CD8-positive, alpha-beta memory T cell (primary cell): ENCODE measurements at regions not wholly inside any gene's neighbourhood (a gene's known extent, or its start where the extent isn't known, plus 50 kb on each side); places are given as distances from the start of the nearest gene placed in this dataset.
A peak's percentile ranks its signal among the peaks of the same experiment; 100 is the strongest.

Source experiments
- CTCF ChIA-PET: fragments of 350-600 bp; sonication (Branson Sonifier 250); formaldehyde crosslinking; loops from one replicate; lab custom pipeline; 2021; ENCODE audit warnings: antibody characterized with exemption; lab: Charles Lee
- POLR2A ChIA-PET: fragments of 350-600 bp; sonication (Branson Sonifier 250); formaldehyde crosslinking; loops from one replicate; lab custom pipeline; 2021; ENCODE audit warnings: antibody characterized with exemption; lab: Charles Lee
- DNase-seq, 5 donors: peaks; one replicate each; pipeline versions ENCODE4 v3.0.0 to v3.0.0-alpha.2; 2020 to 2022; ENCODE audit warnings: mixed read lengths in 1 of 5
- H3K27ac ChIP-seq: one replicate; pipeline ENCODE4 v1.7.0; 2013; ENCODE audit warnings: low read depth, mild to moderate bottlenecking, low read length, moderate library complexity
- H3K27me3 ChIP-seq: 2 replicates; pipeline ENCODE4 v1.7.0; 2013; ENCODE audit warnings: low read length, mild to moderate bottlenecking; ENCODE audit not compliant: insufficient read depth, poor library complexity, severe bottlenecking
- H3K36me3 ChIP-seq: 2 replicates; pipeline ENCODE4 v1.7.0; 2013; ENCODE audit warnings: mild to moderate bottlenecking, low read length, moderate library complexity; ENCODE audit not compliant: insufficient read depth
- H3K4me1 ChIP-seq: 2 replicates; pipeline ENCODE4 v1.7.0; 2013; ENCODE audit warnings: mild to moderate bottlenecking, low read length, moderate library complexity; ENCODE audit not compliant: insufficient read depth
- H3K4me3 ChIP-seq: 2 replicates; pipeline ENCODE4 v1.7.0; 2013; ENCODE audit warnings: mild to moderate bottlenecking, low read length
- H3K9me3 ChIP-seq: 2 replicates; pipeline ENCODE4 v1.7.0; 2013; ENCODE audit warnings: mild to moderate bottlenecking, low read length
- H3K27ac Mint-ChIP-seq, 8 donors: one replicate each; pipeline ENCODE4 v1.8.0; 2020 to 2021; ENCODE audit warnings: mixed read lengths in 8 of 8, mild to moderate bottlenecking in 6 of 8, inconsistent platforms in 3 of 8, moderate library complexity in 3 of 8
- H3K27me3 Mint-ChIP-seq, 2 donors: one replicate each; pipeline ENCODE4 v1.8.0; 2020 to 2021; ENCODE audit warnings: mixed read lengths in 2 of 2, mild to moderate bottlenecking in 1 of 2, moderate library complexity in 1 of 2
- H3K36me3 Mint-ChIP-seq, 3 donors: one replicate each; pipeline ENCODE4 v1.8.0; 2020 to 2021; ENCODE audit warnings: mixed read lengths in 3 of 3, inconsistent platforms in 1 of 3, mild to moderate bottlenecking in 1 of 3
- H3K4me1 Mint-ChIP-seq, 3 donors: one replicate each; pipeline ENCODE4 v1.8.0; 2020 to 2021; ENCODE audit warnings: mixed read lengths in 3 of 3, inconsistent platforms in 1 of 3, mild to moderate bottlenecking in 1 of 3
- H3K4me3 Mint-ChIP-seq, 7 donors: one replicate each; pipeline ENCODE4 v1.8.0; 2020 to 2021; ENCODE audit warnings: mixed read lengths in 7 of 7, mild to moderate bottlenecking in 6 of 7, moderate library complexity in 4 of 7, inconsistent platforms in 2 of 7
- H3K9me3 Mint-ChIP-seq, 5 donors: one replicate each; pipeline ENCODE4 v1.8.0; 2020 to 2022; ENCODE audit warnings: mixed read lengths in 5 of 5, mild to moderate bottlenecking in 3 of 5, moderate library complexity in 2 of 5, inconsistent platforms in 1 of 5

GRCh38 chr13:80486402-80486801, 145.5 kb upstream of the SPRY2 start:
- Histone ChIP-seq H3K36me3 (no peaks in the 10 kb centered on the region), H3K9me3 (no peaks in the 10 kb centered on the region), H3K4me1 (no peaks in the 10 kb centered on the region), H3K27me3 (no peaks in the 10 kb centered on the region), H3K4me3 (no peak overlapping the region), H3K27ac (no peak overlapping the region)
- H3K9me3 Mint-ChIP-seq = peaks cover 0 to 3% (median 2%) of the 10 kb centered on the region in 5 donors
- H3K4me1 Mint-ChIP-seq = peaks cover 0 to 3% (median 3%) of the 10 kb centered on the region in 3 donors
- H3K27me3 Mint-ChIP-seq = no peaks in the 10 kb centered on the region
- H3K36me3 Mint-ChIP-seq = no peaks in the 10 kb centered on the region
- H3K27ac Mint-ChIP-seq = no peak overlapping the region
- no peak overlapping the region for H3K4me3 Mint-ChIP-seq
- CTCF ChIA-PET = no interaction called here
- no peak for DNase-seq
- POLR2A ChIA-PET = no interaction called here

DNA sequence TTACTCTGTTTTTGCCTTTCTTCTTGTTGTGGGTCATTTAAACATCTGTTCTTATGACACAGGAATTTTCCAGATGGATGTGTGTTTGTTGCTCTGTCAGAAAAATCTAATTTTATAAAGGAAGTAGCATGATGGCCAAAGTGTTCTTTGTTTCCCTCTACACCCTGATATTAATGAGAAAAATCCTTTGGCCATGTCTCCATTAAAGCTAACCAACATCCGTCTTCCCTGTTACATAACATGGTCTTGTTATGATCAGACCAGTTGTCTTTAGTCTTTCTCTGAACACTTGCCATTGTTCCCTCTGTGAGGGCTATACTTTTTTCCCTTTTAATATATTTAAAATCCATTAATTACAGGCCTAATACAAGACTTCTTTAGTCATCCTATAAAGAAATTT, 142.2 kb upstream of the SPRY2 start:
- Mint-ChIP-seq H3K36me3 (no peaks in the 10 kb centered on the region), H3K27ac (no peak overlapping the region), H3K9me3 (peaks cover 0 to 3% (median 0%) of the 10 kb centered on the region in 5 donors), H3K4me1 (peaks cover 6 to 10% (median 9%) of the 10 kb centered on the region in 3 donors), H3K4me3 (no peak overlapping the region), H3K27me3 (no peaks in the 10 kb centered on the region)
- no peaks in the 10 kb centered on the region for H3K4me1 ChIP-seq
- no peaks in the 10 kb centered on the region for H3K9me3 ChIP-seq
- ChIA-PET POLR2A (no interaction called here), CTCF (no interaction called here)
- H3K4me3 ChIP-seq = no peak overlapping the region
- no peaks in the 10 kb centered on the region for H3K27me3 ChIP-seq
- no peak overlapping the region for H3K27ac ChIP-seq
- no peaks in the 10 kb centered on the region for H3K36me3 ChIP-seq
- DNase-seq = no peak

- Mint-ChIP-seq H3K27me3 (no peaks in the 10 kb centered on the region), H3K36me3 (no peaks in the 10 kb centered on the region), H3K4me1 (peaks cover 22 to 25% (median 25%) of the 10 kb centered on the region in 3 donors), H3K27ac (no peak overlapping the region), H3K4me3 (no peak overlapping the region), H3K9me3 (peaks cover 0 to 2% (median 0%) of the 10 kb centered on the region in 5 donors)
- POLR2A ChIA-PET = no interaction called here
- CTCF ChIA-PET = no interaction called here
- Histone ChIP-seq H3K27me3 (no peaks in the 10 kb centered on the region), H3K36me3 (no peaks in the 10 kb centered on the region), H3K4me1 (no peaks in the 10 kb centered on the region), H3K27ac (no peak overlapping the region), H3K4me3 (no peak overlapping the region), H3K9me3 (no peaks in the 10 kb centered on the region)
- no peak for DNase-seq
Observed at GRCh38 chr13:80481588-80481987, 140.7 kb upstream of the SPRY2 start.

DNA sequence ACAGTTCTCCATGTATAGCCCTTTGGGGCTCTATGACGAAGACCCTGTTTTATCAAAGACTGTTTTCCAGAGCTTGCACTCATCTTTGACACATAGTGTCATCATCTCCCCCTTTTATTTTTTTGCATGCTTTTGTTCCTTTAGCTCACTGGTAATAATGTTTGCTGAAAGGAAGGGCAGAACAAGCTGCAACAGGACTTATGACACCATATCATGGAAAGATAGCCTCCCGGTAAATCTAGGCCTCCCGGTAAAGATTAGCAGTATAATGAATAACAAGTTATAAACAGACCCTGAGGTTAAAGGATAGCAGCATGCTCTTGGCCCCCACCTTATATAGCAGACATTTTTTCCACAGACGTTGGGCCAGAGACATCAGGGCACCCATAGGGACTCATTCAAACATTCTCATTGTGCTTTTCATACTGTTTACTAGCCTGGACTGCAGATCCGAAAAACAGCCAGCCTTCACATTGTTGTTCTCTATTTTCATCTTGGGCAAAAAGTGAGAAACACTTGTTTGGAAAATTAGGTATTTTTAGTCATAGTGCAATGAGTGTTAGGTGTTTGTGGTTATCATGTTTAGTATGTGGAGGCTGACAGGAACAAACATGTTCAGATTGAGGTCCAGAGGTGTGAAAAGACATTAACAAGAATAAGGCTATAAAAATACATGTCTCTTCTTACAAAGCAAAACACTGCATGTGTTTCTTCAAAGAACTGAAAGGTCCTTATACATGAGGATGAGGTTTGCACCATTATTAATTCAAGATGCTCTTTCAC, 136.9 kb upstream of the SPRY2 start:
- peak overlapping the region in 5 of 7 donors; percentile 7 to 60 (median 35) for H3K4me3 Mint-ChIP-seq

DNA sequence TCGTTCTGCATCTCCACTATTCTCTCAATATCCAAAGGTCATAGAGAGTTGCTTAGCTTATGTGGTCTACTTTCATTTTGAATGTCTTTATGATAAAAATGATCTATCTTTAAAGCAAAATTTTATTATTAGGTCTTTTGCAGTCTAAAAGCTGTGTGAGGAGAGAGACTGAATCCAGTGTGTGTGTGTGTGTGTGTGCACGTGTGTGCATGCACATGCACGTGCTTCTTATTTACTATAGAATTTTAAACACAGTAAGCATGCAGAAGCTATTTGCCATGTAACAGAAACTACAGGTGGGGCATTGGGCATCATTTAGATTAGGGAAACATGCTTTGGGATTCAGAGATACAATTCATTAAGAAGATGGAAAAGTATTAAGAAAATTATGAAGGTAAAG, 136.0 kb upstream of the SPRY2 start:
- H3K4me1 ChIP-seq = no peaks in the 10 kb centered on the region
- no peaks in the 10 kb centered on the region for H3K9me3 ChIP-seq
- H3K4me3 ChIP-seq = no peak overlapping the region
- DNase-seq = no peak
- H3K4me3 Mint-ChIP-seq = peak overlapping the region in 2 of 7 donors; percentile 39 to 57
- H3K9me3 Mint-ChIP-seq = peaks cover 0 to 4% (median 0%) of the 10 kb centered on the region in 5 donors
- peaks cover 25 to 27% (median 25%) of the 10 kb centered on the region in 3 donors for H3K4me1 Mint-ChIP-seq
- no peaks in the 10 kb centered on the region for H3K27me3 Mint-ChIP-seq
- no peak overlapping the region for H3K27ac ChIP-seq
- H3K36me3 ChIP-seq = no peaks in the 10 kb centered on the region
- ChIA-PET CTCF (no interaction called here), POLR2A (no interaction called here)
- no peaks in the 10 kb centered on the region for H3K27me3 ChIP-seq
- H3K36me3 Mint-ChIP-seq = peaks cover 0 to 4% (median 0%) of the 10 kb centered on the region in 3 donors
- no peak overlapping the region for H3K27ac Mint-ChIP-seq

More for the DNA sequence above, 136.9 kb upstream of the SPRY2 start:
- H3K9me3 Mint-ChIP-seq = peaks cover 0 to 4% (median 0%) of the 10 kb centered on the region in 5 donors
- peak overlapping the region in 4 of 8 donors; percentile 3 to 78 (median 17) for H3K27ac Mint-ChIP-seq
- H3K4me1 Mint-ChIP-seq = peaks cover 25 to 27% (median 25%) of the 10 kb centered on the region in 3 donors
- ChIA-PET POLR2A (no interaction called here), CTCF (no interaction called here)
- no peaks in the 10 kb centered on the region for H3K27me3 ChIP-seq
- peak in 1 of 5 donors; percentile 28 for DNase-seq
- H3K9me3 ChIP-seq = no peaks in the 10 kb centered on the region
- no peak overlapping the region for H3K4me3 ChIP-seq
- peaks cover 0 to 4% (median 0%) of the 10 kb centered on the region in 3 donors for H3K36me3 Mint-ChIP-seq
- no peak overlapping the region for H3K27ac ChIP-seq
- no peaks in the 10 kb centered on the region for H3K4me1 ChIP-seq
- H3K27me3 Mint-ChIP-seq = no peaks in the 10 kb centered on the region
- H3K36me3 ChIP-seq = no peaks in the 10 kb centered on the region

DNA sequence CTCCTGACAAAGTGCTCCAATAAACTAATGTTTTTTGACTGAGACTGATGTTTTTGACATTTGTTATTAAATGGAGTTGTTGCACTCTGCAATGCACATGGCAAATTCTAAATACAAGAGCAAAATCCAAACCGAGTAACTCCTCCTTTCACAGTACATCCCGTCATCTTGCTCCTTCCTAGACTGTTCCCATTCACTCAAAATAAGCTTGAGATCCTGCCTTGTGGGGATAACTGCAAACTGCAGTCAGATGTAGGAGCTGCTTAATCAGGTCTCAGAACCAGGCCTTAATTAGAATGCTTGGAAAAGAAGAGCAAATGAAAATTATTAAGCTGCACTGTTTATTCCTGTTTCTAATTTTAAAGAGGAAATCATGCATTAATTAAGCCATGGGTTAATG, 134.8 kb upstream of the SPRY2 start:
- DNase-seq = no peak
- H3K4me1 ChIP-seq = no peaks in the 10 kb centered on the region
- no peaks in the 10 kb centered on the region for H3K27me3 Mint-ChIP-seq
- no peak overlapping the region for H3K27ac ChIP-seq
- H3K27me3 ChIP-seq = no peaks in the 10 kb centered on the region
- peaks cover 24 to 27% (median 25%) of the 10 kb centered on the region in 3 donors for H3K4me1 Mint-ChIP-seq
- no peak overlapping the region for H3K4me3 Mint-ChIP-seq
- H3K36me3 Mint-ChIP-seq = peaks cover 0 to 4% (median 0%) of the 10 kb centered on the region in 3 donors
- ChIA-PET POLR2A (interaction anchor here (0.6 kb wide), 1 partner anchor 127 kb away, joined by 3 read pairs; no protein-coding TSS in a partner anchor), CTCF (no interaction called here)
- no peak overlapping the region for H3K4me3 ChIP-seq
- no peaks in the 10 kb centered on the region for H3K9me3 ChIP-seq
- H3K36me3 ChIP-seq = no peaks in the 10 kb centered on the region
- H3K9me3 Mint-ChIP-seq = peaks cover 0 to 4% (median 0%) of the 10 kb centered on the region in 5 donors
- no peak overlapping the region for H3K27ac Mint-ChIP-seq

GRCh38 chr13:80473695-80474094, 132.8 kb upstream of the SPRY2 start:
- no peaks in the 10 kb centered on the region for H3K36me3 ChIP-seq
- H3K9me3 ChIP-seq = no peaks in the 10 kb centered on the region
- POLR2A ChIA-PET = no interaction called here
- Mint-ChIP-seq H3K27me3 (no peaks in the 10 kb centered on the region), H3K36me3 (peaks cover 0 to 4% (median 0%) of the 10 kb centered on the region in 3 donors), H3K4me3 (no peak overlapping the region), H3K27ac (peak overlapping the region in 1 of 8 donors; percentile 29), H3K4me1 (peaks cover 17 to 23% (median 18%) of the 10 kb centered on the region in 3 donors), H3K9me3 (peaks cover 0 to 4% (median 0%) of the 10 kb centered on the region in 5 donors)
- CTCF ChIA-PET = no interaction called here
- H3K4me1 ChIP-seq = no peaks in the 10 kb centered on the region
- DNase-seq = no peak
- no peak overlapping the region for H3K27ac ChIP-seq
- no peak overlapping the region for H3K4me3 ChIP-seq
- H3K27me3 ChIP-seq = no peaks in the 10 kb centered on the region

DNA sequence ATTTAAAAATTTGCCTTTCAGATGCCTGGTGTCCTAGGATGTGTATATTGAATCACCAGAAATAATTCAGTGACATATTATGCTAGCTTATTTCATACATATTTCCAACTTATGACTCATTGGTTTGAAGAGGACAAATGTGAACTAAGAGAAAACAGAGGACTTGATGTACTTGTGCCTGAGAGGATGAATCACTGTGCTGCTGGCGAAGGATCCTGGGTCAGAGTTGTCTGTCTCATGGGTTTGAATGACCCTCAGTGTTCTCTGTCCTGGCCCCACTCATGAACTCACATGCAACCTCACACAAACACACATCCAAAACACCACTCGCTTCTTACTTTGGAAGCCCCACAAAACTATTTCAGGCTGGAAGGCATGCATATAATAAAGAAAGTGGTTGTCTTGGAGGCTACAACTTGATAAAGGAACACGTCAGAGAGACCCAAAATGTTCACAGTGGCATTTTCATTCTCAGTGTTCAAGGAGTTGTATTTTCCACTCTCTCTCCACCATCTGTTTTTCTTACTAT, 129.0 kb upstream of the SPRY2 start:
- Mint-ChIP-seq H3K27ac (peak overlapping the region in 1 of 8 donors; percentile 27), H3K27me3 (no peaks in the 10 kb centered on the region), H3K36me3 (peaks cover 0 to 7% (median 0%) of the 10 kb centered on the region in 3 donors), H3K9me3 (peaks cover 0 to 4% (median 0%) of the 10 kb centered on the region in 5 donors), H3K4me1 (no peaks in the 10 kb centered on the region), H3K4me3 (no peak overlapping the region)
- no peak overlapping the region for H3K4me3 ChIP-seq
- H3K36me3 ChIP-seq = no peaks in the 10 kb centered on the region
- H3K27ac ChIP-seq = no peak overlapping the region
- no peaks in the 10 kb centered on the region for H3K27me3 ChIP-seq
- POLR2A ChIA-PET = no interaction called here
- no peaks in the 10 kb centered on the region for H3K9me3 ChIP-seq
- DNase-seq = no peak
- CTCF ChIA-PET = no interaction called here
- H3K4me1 ChIP-seq = no peaks in the 10 kb centered on the region
